A549 (cell line): ENCODE measurements at regions not wholly inside any gene's neighbourhood (a gene's known extent, or its start where the extent isn't known, plus 50 kb on each side); places are given as distances from the start of the nearest gene placed in this dataset.

Experiments used
- BCL3 ChIP-seq: fragments of >200 bp; sonication (Bioruptor Twin); formaldehyde crosslinking; IDR thresholded peaks from 3 replicates; pipeline ENCODE4 v1.6.1; 2016
- CTCF ChIP-seq: fragments of >200 bp; sonication (Bioruptor Twin); formaldehyde crosslinking; IDR thresholded peaks from 3 replicates; pipeline ENCODE4 v1.5.1; 2016
- EP300 ChIP-seq, 2 experiments: fragments of >200 bp; sonication (Bioruptor Twin); formaldehyde crosslinking; IDR thresholded peaks; 2 replicates in 1 of 2; 3 replicates in 1 of 2; pipeline ENCODE4 v1.6.1; 2016 to 2017
- HMGXB4 ChIP-seq: fragments of 250-450 bp; sonication (Bioruptor Pico); IDR thresholded peaks from 2 replicates; pipeline ENCODE4 v1.5.0; 2021; ENCODE audit warnings: mild to moderate bottlenecking, moderate library complexity, borderline replicate concordance
- JUN ChIP-seq, 2 experiments: fragments of >200 bp; sonication (Bioruptor Twin); formaldehyde crosslinking; IDR thresholded peaks; 2 replicates in 1 of 2; 3 replicates in 1 of 2; pipeline ENCODE4 v1.6.1; 2016 to 2017
- MAZ ChIP-seq: fragments of 150-350 bp; IDR thresholded peaks from 2 replicates; pipeline ENCODE4 v1.6.1; 2014; ENCODE audit warnings: antibody characterized with exemption, low read depth, low read length, borderline replicate concordance
- PBX3 ChIP-seq: IDR thresholded peaks from 2 replicates; pipeline ENCODE4 v1.6.1; 2012
- PHF8 ChIP-seq: fragments of 200-600 bp; sonication (generic); IDR thresholded peaks from 2 replicates; pipeline ENCODE4 v1.6.1; 2016; ENCODE audit warnings: low read depth, mild to moderate bottlenecking, antibody characterized with exemption, moderate library complexity, borderline replicate concordance
- POLR2A ChIP-seq: IDR thresholded peaks from 2 replicates; pipeline ENCODE4 v1.6.1; 2012; ENCODE audit warnings: mild to moderate bottlenecking, low read length
- POLR2AphosphoS2 ChIP-seq: conservative IDR thresholded peaks from 2 replicates; pipeline ENCODE4 v1.6.1; 2012; ENCODE audit warnings: low read length, improper control_type of control experiment, inconsistent platforms
- SREBF2 ChIP-seq: fragments of 450-650 bp; IDR thresholded peaks from 2 replicates; pipeline ENCODE4 v1.6.1; 2014; ENCODE audit warnings: mild to moderate bottlenecking, moderate library complexity
- USF2 ChIP-seq: fragments of 450-650 bp; IDR thresholded peaks from 2 replicates; pipeline ENCODE4 v1.6.1; 2014; ENCODE audit warnings: antibody characterized with exemption
- ZFP36 ChIP-seq: fragments of 450-650 bp; IDR thresholded peaks from 2 replicates; pipeline ENCODE4 v1.6.1; 2014; ENCODE audit warnings: borderline replicate concordance; ENCODE audit not compliant: partially characterized antibody

- TF ChIP-seq JUN (IDR thresholded peaks at IDR 0.05), result no peak
- no peak for TF ChIP-seq PBX3
- no peak for TF ChIP-seq MAZ
- TF ChIP-seq SREBF2, result no peak
- no peak for TF ChIP-seq CTCF
- no peak for TF ChIP-seq EP300 (IDR thresholded peaks at IDR 0.05)
- TF ChIP-seq USF2, result no peak
- no peak for TF ChIP-seq PHF8
- no peak for TF ChIP-seq ZFP36
- no peak for TF ChIP-seq HMGXB4
- TF ChIP-seq POLR2A, result no peak
- no peak for TF ChIP-seq POLR2AphosphoS2
- TF ChIP-seq BCL3, result no peak
Observed at GRCh38 chr13:64718116-64718515, 2512.0 kb downstream of the PCDH9 start.
